ENCODE measurements at regions not wholly inside any gene's neighbourhood (a gene's known extent, or its start where the extent isn't known, plus 50 kb on each side); places are given as distances from the start of the nearest gene placed in this dataset.

DNA sequence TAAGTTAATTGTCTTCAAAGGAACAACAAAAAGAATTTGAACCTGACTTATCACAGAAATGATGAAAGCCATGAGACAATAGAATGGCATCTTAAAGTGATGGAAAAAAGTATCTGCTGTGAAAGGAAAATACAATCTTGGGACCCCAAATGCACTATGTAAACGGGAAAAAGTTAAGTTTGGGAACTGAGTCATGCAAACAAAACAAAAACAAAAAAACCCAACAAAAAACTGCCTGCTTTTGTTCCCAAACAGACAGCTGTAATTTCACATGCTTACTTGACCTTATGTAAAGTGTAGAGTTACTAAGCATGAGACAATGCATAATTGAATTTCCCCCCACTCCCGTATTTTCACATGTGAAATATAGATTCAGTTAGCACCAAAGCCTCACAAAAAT, 122.1 kb upstream of the RBMS1 start:
- H3K9me3 ChIP-seq = 0 out of 2 replicates have a peak, but pooled peaks cover 5% of the 10 kb centered on the region
- no peaks in the 10 kb centered on the region for H3K36me3 ChIP-seq (replicated peaks in 1 of 2; ENCODE audit: control insufficient read depth in 1 of 2, insufficient read depth in 2 of 2, low read length in 1 of 2)
- WGBS (ENCODE audit: low lambda C conversion rate) = 85% methylated on average over 2 of the region's 2 CpGs
- H3F3A ChIP-seq (replicated peaks; ENCODE audit: insufficient read depth) = no peaks in the 10 kb centered on the region
- H4K20me1 ChIP-seq (ENCODE audit: insufficient read depth) = no peaks in the 10 kb centered on the region
- no peak overlapping the region for H3K4me3 ChIP-seq (ENCODE audit: low read depth in 2 of 2, low read length in 1 of 2)
- no peak overlapping the region for H3K4me2 ChIP-seq
- H3K27ac ChIP-seq (ENCODE audit: low read depth in 2 of 2, low read length in 1 of 2) = no peak overlapping the region
- H3K27me3 ChIP-seq (ENCODE audit: insufficient read depth) = no peaks in the 10 kb centered on the region
- no peak for DNase-seq
- POLR2A ChIA-PET = no interaction called here
- TF ChIP-seq, protein P1, sequence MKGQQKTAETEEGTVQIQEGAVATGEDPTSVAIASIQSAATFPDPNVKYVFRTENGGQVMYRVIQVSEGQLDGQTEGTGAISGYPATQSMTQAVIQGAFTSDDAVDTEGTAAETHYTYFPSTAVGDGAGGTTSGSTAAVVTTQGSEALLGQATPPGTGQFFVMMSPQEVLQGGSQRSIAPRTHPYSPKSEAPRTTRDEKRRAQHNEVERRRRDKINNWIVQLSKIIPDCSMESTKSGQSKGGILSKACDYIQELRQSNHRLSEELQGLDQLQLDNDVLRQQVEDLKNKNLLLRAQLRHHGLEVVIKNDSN (IDR thresholded peaks at IDR 0.05; ENCODE audit: borderline replicate concordance, low read depth) = no peak
- TF ChIP-seq, protein P2, sequence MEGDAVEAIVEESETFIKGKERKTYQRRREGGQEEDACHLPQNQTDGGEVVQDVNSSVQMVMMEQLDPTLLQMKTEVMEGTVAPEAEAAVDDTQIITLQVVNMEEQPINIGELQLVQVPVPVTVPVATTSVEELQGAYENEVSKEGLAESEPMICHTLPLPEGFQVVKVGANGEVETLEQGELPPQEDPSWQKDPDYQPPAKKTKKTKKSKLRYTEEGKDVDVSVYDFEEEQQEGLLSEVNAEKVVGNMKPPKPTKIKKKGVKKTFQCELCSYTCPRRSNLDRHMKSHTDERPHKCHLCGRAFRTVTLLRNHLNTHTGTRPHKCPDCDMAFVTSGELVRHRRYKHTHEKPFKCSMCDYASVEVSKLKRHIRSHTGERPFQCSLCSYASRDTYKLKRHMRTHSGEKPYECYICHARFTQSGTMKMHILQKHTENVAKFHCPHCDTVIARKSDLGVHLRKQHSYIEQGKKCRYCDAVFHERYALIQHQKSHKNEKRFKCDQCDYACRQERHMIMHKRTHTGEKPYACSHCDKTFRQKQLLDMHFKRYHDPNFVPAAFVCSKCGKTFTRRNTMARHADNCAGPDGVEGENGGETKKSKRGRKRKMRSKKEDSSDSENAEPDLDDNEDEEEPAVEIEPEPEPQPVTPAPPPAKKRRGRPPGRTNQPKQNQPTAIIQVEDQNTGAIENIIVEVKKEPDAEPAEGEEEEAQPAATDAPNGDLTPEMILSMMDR (IDR thresholded peaks at IDR 0.05) = no peak
- TF ChIP-seq GABPA (IDR thresholded peaks at IDR 0.05; ENCODE audit: low read depth) = no peak
- no peak for TF ChIP-seq SIN3A (IDR thresholded peaks at IDR 0.05; ENCODE audit: borderline replicate concordance, low read depth, low read length)
- no peak for TF ChIP-seq YY1 (IDR thresholded peaks at IDR 0.05; ENCODE audit: low read depth)
- TF ChIP-seq SMC3 (IDR thresholded peaks at IDR 0.05; ENCODE audit: low read depth, low read length) = no peak
- TF ChIP-seq, protein P3, sequence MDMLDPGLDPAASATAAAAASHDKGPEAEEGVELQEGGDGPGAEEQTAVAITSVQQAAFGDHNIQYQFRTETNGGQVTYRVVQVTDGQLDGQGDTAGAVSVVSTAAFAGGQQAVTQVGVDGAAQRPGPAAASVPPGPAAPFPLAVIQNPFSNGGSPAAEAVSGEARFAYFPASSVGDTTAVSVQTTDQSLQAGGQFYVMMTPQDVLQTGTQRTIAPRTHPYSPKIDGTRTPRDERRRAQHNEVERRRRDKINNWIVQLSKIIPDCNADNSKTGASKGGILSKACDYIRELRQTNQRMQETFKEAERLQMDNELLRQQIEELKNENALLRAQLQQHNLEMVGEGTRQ (IDR thresholded peaks at IDR 0.05; ENCODE audit: borderline replicate concordance, low read depth, low read length) = no peak
- H3K9me2 ChIP-seq = no peaks in the 10 kb centered on the region
- CTCF ChIA-PET = no interaction called here
- H3K79me2 ChIP-seq (ENCODE audit: insufficient read depth) = no peaks in the 10 kb centered on the region
- no peak overlapping the region for H2AFZ ChIP-seq (ENCODE audit: low read depth)
- no peak overlapping the region for H3K9ac ChIP-seq
- H3K4me1 ChIP-seq (ENCODE audit: control insufficient read depth in 1 of 2, insufficient read depth in 2 of 2, low read depth in 1 of 2, low read length in 1 of 2) = peaks cover 5 to 16% of the 10 kb centered on the region in 2 experiments; a peak in 3 of 4 replicates

DNA sequence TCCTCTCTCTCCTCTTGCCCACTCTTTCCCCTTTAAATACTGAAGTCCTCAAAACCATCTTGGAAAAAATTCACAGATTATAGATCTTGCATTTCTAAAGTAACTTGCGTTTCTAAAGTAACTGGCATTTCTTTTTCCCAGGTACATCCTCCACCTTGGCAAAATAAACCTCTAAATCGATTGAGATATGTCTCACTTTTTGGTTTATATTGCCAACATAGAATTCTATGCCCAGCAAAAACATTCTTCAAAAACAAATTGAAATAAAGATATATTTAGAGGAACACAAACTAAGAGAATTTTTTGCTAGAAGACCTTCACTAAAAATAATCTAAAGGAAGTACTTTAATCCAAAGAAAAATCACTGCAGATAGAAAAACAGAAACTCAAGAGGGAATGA, 122.5 kb upstream of the RBMS1 start:
- CTCF ChIA-PET = no interaction called here
- no peaks in the 10 kb centered on the region for H3K79me2 ChIP-seq (ENCODE audit: insufficient read depth)
- H3K27ac ChIP-seq (ENCODE audit: low read depth in 2 of 2, low read length in 1 of 2) = no peak overlapping the region
- POLR2A ChIA-PET = no interaction called here
- no peaks in the 10 kb centered on the region for H3F3A ChIP-seq (replicated peaks; ENCODE audit: insufficient read depth)
- H3K27me3 ChIP-seq (ENCODE audit: insufficient read depth) = no peaks in the 10 kb centered on the region
- H3K9me3 ChIP-seq = 0 out of 2 replicates have a peak, but pooled peaks cover 5% of the 10 kb centered on the region
- 83% methylated on average over 2 of the region's 2 CpGs for WGBS (ENCODE audit: low lambda C conversion rate)
- H3K4me1 ChIP-seq (ENCODE audit: control insufficient read depth in 1 of 2, insufficient read depth in 2 of 2, low read depth in 1 of 2, low read length in 1 of 2) = peaks cover 5 to 16% of the 10 kb centered on the region in 2 experiments; a peak in 3 of 4 replicates
- no peak overlapping the region for H3K4me3 ChIP-seq (ENCODE audit: low read depth in 2 of 2, low read length in 1 of 2)
- TF ChIP-seq MXI1 (IDR thresholded peaks at IDR 0.05; ENCODE audit: low read depth, low read length) (no peak), FOSL2 (IDR thresholded peaks at IDR 0.05; ENCODE audit: borderline replicate concordance, low read depth) (no peak), TEAD4 (IDR thresholded peaks at IDR 0.05; ENCODE audit: borderline replicate concordance, insufficient read depth) (no peak), SIN3A (IDR thresholded peaks at IDR 0.05; ENCODE audit: borderline replicate concordance, low read depth, low read length) (no peak)
- no peak for DNase-seq
- H2AFZ ChIP-seq (ENCODE audit: low read depth) = no peak overlapping the region
- H3K36me3 ChIP-seq (replicated peaks in 1 of 2; ENCODE audit: control insufficient read depth in 1 of 2, insufficient read depth in 2 of 2, low read length in 1 of 2) = no peaks in the 10 kb centered on the region
- H4K20me1 ChIP-seq (ENCODE audit: insufficient read depth) = no peaks in the 10 kb centered on the region
- no peak overlapping the region for H3K9ac ChIP-seq
- H3K4me2 ChIP-seq = no peak overlapping the region
- H3K9me2 ChIP-seq = no peaks in the 10 kb centered on the region

Measured in SK-N-SH (cell line).